ENCODE measurements at regions not wholly inside any gene's neighbourhood (a gene's known extent, or its start where the extent isn't known, plus 50 kb on each side); places are given as distances from the start of the nearest gene placed in this dataset.

DNA sequence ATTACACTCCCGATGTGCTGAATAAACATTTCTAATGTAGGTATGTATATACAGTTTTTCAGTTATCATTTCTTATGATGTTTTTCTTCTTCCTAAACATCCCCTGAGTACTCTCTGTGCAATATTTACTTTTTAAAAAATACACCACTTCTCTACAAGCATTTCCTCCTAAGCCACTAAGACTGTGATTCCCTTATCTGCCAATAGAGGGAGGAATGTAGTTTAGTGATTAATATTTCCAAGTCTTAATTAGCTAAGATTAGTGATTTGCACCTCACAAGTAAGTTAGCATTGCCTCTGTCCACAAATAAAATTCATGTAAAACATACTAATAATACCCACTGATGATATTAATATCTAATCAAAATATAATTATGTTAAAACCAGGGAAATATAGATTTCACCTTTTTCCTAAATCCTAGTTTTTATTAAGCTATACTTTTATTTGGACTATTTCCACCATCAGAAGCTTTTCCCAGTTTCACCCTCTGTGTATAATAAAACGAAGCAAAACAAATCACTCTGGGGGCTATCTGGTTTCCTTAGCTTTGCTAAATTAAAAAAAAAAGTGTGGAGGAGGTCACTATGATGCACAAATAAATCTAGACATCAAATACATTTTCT lies 909.1 kb downstream of the FAT4 start:
- DNase-seq (ENCODE audit: low spot score), result no peak

GRCh38 chr4:126227428-126227827 lies 912.7 kb downstream of the FAT4 start:
- DNase-seq (ENCODE audit: low spot score), result no peak

DNA sequence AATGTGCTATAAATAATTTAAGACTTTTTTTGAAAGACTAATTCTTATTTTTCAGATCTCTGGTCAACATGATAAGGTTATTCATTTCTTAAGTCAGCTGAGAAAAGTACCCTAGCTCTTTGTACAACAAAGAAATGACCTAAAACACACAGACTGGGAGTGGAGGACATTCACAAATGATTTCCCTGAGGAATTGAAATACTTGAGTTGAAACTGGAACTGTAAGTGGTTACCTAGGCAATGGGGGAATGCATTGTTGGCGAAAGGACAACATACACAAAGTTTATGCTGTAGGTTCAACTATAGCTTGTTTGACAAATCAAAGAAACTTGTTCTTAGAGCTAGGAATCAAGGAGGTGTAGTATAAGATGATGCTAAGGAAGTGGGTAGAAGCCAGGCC lies 915.5 kb downstream of the FAT4 start:
- no peak for DNase-seq (ENCODE audit: low spot score)

- no peak for DNase-seq (ENCODE audit: low spot score)
These were observed 918.7 kb downstream of the FAT4 start for GRCh38 chr4:126233483-126233882.

DNA sequence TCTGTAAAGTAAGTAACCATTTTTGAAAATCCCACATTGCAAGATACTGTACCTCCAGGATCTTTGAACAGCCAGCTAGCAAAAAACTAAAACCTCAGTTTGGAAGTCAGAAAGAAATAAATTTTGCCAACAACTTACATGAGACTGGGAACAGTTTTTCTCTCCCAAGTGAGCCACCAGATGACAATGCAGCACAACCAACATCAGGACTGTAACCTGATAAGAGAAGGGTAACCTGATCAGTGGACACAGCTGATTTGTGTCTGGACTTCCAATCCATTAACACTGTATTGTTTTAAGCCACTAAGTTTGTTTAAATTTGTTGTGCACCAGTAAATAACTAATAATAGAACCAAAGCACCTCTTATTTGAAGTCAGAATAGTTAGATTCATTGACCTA lies 923.3 kb downstream of the FAT4 start:
- DNase-seq (ENCODE audit: low spot score), result no peak

DNA sequence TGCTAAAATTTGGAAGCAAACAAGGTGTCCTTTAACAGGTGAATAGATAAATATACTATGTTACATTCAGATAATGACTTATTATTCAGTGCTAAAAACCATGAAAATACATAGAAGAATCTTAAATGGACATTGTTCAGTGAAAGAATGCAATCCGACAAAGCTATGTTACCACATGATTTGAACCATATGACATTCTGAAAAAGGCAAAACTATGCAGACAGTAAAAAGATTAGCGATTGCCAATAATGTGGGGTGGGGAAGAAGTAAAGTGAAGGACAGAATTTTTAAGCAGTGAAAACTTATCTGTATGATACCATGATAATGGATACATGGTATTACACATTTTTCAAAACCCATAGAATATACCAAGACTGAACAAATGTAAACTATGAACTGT lies 926.9 kb downstream of the FAT4 start:
- no peak for DNase-seq (ENCODE audit: low spot score)

DNA sequence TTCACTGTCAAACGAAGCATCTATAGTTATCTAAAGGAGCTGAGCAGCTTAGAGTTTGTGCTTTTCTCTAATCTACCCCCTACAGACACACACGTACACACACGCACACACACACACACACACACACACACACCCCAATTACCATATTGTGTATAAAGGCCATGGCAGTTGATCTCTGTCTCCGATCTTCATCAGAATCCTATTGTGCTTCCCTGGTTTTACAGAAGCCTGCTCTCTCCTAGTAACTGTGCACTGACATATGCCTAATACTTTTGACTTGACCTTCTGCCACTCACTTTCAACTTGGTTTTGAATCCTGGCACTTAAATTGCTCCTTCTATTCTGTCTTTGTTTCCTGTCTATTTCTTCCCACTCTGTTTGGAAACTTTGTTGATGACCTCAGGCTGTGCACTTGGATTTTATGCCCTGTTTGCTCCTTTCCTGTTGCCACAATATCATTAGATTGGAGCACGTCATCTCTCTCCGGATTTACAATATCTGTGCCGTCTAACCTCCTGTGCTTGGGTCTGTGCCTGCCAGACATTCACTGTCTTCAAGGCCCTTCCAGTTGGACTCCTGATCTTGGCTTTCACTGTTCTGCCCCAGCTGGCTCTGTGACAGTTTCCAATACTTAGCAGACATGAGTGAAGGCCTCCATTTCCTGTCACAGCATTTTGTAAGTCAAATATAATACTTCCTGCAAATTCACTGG lies 928.1 kb downstream of the FAT4 start:
- no peak for DNase-seq (ENCODE audit: low spot score)

DNA sequence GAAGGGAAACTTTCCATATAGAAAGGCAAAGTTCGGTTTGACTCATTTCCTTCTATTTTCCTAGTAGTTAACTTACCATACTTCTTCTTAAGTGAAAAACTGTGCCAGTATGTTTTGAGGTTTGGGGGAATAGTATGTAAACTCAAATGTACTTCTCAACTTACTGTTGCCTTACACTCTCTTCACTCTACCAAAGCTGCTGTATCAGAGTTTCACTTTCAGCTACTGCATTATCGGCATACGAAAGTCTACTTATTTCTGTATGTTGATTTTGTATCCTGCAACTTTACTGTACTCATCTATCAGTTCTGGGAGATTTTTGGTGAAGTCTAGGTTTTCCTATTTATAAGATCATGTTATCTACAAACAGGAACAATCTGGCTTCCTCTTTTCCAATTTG lies 932.7 kb downstream of the FAT4 start:
- DNase-seq (ENCODE audit: low spot score), result no peak

DNA sequence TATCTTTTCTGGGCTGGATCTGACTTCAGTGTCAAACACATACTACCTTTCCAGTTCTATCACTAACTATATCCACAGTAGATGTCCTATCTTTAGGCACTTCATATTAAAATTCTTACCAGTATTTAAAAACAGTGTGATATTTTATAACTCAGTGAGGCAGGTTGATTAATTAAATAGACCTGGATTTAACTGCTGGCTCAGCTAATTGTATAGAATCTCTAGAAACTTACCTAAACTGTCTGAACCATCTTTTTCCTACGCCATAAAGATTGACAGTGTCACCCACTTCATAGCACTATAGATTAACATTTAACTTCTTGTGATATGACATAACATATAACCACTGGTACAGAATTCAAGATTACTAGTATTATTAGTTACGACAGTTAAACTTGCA lies 935.3 kb downstream of the FAT4 start:
- DNase-seq (ENCODE audit: low spot score), result no peak

GRCh38 chr4:126251169-126251568 lies 936.4 kb downstream of the FAT4 start:
- no peak for DNase-seq (ENCODE audit: low spot score)

DNA sequence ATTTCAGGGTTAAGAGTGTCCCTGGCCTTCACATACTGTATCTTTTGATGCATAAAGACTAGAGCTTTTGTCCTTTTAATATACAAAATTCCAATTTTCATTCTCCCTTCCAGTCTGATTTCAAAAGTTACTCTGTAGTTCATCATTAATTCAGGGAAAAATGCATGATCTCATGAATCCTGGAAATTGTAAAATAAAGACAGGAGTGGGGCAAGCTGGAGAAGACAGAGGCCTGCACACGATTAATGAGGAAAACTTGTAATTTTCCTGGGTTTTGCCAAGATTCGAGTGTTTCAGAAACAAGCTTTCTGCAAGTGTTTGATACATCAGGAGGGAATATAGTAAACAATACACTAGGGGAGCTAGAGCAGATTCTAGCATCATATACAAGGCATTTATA lies 947.9 kb downstream of the FAT4 start:
- DNase-seq (ENCODE audit: low spot score), result no peak

DNA sequence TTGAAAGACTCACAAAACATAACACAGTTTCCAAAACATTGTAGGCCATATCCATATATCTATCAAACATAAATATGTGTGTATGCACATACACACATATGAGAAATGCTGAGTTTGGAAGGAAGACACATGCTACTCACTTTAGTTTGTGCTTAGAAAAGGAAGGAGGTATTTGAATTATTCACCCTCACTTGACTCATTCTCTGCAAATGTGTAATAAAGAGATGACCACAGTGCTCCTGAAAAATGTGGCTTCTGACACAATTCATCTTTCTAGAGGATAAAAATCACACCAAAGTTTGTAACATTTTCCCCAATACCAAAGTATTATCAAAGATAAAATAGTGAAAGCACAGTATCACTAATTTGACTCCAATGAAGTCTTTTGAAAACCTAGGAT lies 950.1 kb downstream of the FAT4 start:
- no peak for DNase-seq (ENCODE audit: low spot score)

GRCh38 chr4:126265888-126266287 lies 951.1 kb downstream of the FAT4 start:
- no peak for DNase-seq (ENCODE audit: low spot score)

DNA sequence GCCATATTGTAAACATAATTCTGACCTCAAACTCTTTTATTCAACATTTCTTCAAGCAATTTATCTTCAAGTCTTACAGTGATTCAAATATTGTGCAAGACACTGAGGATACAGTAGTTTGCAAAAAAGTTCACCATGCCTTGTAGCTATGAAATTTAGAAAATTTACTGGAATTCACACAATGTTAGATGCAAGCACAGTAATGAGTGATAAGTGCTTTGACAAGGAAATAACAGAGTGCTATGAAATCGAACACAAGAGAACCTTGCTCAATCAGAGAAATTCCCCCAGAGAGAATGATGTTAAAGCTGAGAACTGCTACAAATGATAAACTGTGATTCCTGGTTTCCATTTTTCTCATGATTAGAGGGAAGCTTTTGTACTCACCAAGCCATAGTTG lies 952.9 kb downstream of the FAT4 start:
- no peak for DNase-seq (ENCODE audit: low spot score)

- DNase-seq (ENCODE audit: low spot score), result no peak
These were observed 953.4 kb downstream of the FAT4 start for GRCh38 chr4:126268106-126268505.

- DNase-seq (ENCODE audit: low spot score), result no peak
These were observed 954.4 kb downstream of the FAT4 start for GRCh38 chr4:126269106-126269505.

DNA sequence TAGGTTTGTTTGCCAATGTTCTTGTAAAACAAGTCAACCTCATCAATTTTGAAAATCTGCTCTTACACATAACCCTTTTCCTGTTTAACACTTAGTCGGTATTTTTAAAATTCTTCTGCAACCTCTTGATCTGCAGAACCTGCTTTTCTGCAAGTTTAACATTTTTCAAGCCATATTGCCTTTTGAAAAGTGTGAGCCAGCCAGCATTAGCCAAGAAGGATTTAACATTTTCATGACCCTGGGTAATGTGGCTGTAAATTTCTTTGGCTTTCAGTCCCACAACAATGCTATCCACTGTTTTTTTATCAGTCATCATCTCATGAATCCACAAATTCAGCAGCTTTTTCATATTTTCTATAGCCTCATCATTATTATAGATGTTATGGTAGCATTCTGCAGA lies 956.5 kb downstream of the FAT4 start:
- no peak for DNase-seq (ENCODE audit: low spot score)

GRCh38 chr4:126273746-126274145 lies 959.0 kb downstream of the FAT4 start:
- DNase-seq (ENCODE audit: low spot score), result no peak

GRCh38 chr4:126291886-126292285 lies 977.1 kb downstream of the FAT4 start:
- no peak for DNase-seq (ENCODE audit: low spot score)

DNA sequence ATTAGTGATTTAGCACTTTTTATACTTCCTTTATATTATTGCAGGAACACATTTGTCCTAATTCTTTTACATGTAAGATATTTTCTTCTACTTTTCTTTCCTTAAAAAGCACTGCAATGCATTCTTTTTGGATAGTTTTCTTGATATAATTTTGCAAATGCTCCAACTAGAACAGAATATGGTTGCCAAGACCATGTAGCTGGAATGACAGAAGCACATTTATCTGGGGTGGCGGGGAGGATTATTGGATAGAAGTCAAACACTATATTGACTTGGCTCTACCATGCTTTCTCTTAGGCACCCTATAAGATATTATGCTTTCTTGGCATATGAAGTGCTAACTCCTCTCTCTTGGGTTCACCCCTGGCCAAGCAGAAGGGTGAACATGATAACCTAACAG lies 983.5 kb downstream of the FAT4 start:
- DNase-seq (ENCODE audit: low spot score), result no peak

DNA sequence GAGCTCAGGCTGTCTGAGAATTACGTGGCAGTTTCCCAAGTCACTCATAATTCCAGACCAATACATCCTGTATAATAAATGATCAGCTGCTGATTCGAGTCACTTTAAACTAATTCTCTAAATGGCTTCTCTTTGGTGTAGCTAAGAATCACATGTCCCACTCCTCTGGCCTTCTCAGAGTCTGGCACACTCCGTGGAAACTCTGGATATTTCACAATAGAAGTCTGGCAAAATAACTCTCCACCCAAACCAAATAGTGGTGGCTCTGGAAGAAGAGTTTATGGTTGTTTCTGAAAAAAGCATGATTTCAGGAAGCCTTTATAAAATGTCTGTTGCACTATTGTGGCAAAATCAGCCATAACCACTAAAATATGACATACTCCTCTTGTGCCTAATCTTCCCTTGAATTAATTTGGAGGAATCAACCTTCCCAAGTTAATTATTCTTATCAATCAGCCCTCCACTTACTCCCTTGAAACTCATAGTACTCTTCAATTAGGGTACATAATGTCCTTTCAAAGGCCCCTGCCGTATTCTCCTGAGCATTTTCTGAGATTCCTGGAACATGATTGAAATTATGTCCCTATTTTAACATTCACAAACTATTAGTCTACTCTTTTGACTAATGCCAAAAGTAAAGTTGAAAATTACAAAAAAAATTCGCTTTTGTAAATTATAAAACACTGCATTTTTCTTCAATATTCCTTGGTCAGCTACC lies 991.6 kb downstream of the FAT4 start:
- no peak for DNase-seq (ENCODE audit: low spot score)

GRCh38 chr4:126318376-126318775 lies 1003.6 kb downstream of the FAT4 start:
- DNase-seq (ENCODE audit: low spot score), result no peak

- DNase-seq (ENCODE audit: low spot score), result no peak
These were observed 1014.2 kb downstream of the FAT4 start for GRCh38 chr4:126328914-126329313.

DNA sequence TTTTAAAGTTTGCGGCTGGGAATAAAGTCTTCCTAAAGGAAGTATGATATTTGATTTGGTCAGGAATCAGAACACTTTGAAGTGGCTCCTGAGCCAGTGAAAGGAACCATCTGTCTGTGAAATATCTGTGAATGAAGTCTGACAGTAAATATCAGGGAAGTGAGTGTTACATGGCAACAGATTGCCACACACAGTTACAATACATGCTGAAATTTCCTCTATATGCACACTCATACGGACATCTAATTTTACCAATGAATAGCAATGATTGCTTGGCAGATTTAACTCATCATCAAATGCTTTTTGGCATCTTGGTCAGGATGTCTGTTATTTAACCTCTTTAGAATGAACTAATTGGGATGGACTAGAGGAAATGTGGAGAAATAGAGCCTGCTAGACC lies 1023.8 kb downstream of the FAT4 start:
- no peak for DNase-seq (ENCODE audit: low spot score)
